WTC11 (cell line): ENCODE measurements at regions not wholly inside any gene's neighbourhood (a gene's known extent, or its start where the extent isn't known, plus 50 kb on each side); places are given as distances from the start of the nearest gene placed in this dataset.

Experiments used
- ATAC-seq: fragments of 200-7000 bp; cut with Tn5 transposase; 2 replicates; pipeline ENCODE4 v1.10.0; 2021; ENCODE audit warnings: mild to moderate bottlenecking, moderate library complexity
- CTCF ChIA-PET: fragments of 300-600 bp; sonication (Branson Sonifier 250); formaldehyde crosslinking; loops from one replicate; lab custom pipeline; 2021; ENCODE audit warnings: antibody characterized with exemption; lab: Charles Lee
- POLR2A ChIA-PET: fragments of 350-600 bp; sonication (Branson Sonifier 250); formaldehyde crosslinking; loops from one replicate; lab custom pipeline; 2021; ENCODE audit warnings: antibody characterized with exemption; lab: Charles Lee
- DNase-seq: peaks from one replicate; pipeline ENCODE4 v3.0.0; 2021; ENCODE audit warnings: low spot score
- H3K27ac Mint-ChIP-seq: 2 replicates; pipeline ENCODE4 v1.8.0; 2021; ENCODE audit warnings: mixed read lengths
- H3K27me3 Mint-ChIP-seq: 2 replicates; pipeline ENCODE4 v1.8.0; 2021; ENCODE audit warnings: low read depth, mild to moderate bottlenecking, moderate library complexity, mixed read lengths
- H3K36me3 Mint-ChIP-seq: 2 replicates; pipeline ENCODE4 v1.8.0; 2021; ENCODE audit warnings: mixed read lengths
- H3K4me1 Mint-ChIP-seq: 2 replicates; pipeline ENCODE4 v1.8.0; 2022; ENCODE audit warnings: mixed read lengths
- H3K4me3 Mint-ChIP-seq: 2 replicates; pipeline ENCODE4 v1.8.0; 2021; ENCODE audit warnings: mild to moderate bottlenecking, moderate library complexity, mixed read lengths
- H3K9me3 Mint-ChIP-seq: 2 replicates; pipeline ENCODE4 v1.8.0; 2021; ENCODE audit warnings: mixed read lengths
- CBFB ChIP-seq: sonication (generic); formaldehyde crosslinking; IDR thresholded peaks from 2 replicates; pipeline ENCODE4 v1.8.1; 2022; ENCODE audit warnings: mild to moderate bottlenecking, low read depth, missing genetic modification reagents
- CDX4 ChIP-seq: fragments of 250-450 bp; sonication (Bioruptor Pico); IDR thresholded peaks from 2 replicates; pipeline ENCODE4 v1.9.0; 2021; ENCODE audit warnings: moderate library complexity, mild to moderate bottlenecking, inconsistent platforms, borderline replicate concordance
- CREM ChIP-seq: sonication (generic); formaldehyde crosslinking; IDR thresholded peaks from 2 replicates; pipeline ENCODE4 v1.8.1; 2022; ENCODE audit warnings: mild to moderate bottlenecking, missing genetic modification reagents, moderate library complexity
- EMX1 ChIP-seq: fragments of 250-450 bp; sonication (Bioruptor Pico); IDR thresholded peaks from 2 replicates; pipeline ENCODE4 v1.8.0; 2021; ENCODE audit warnings: mild to moderate bottlenecking
- NFE2L1 ChIP-seq: sonication (generic); formaldehyde crosslinking; IDR thresholded peaks from 2 replicates; pipeline ENCODE4 v1.8.1; 2023; ENCODE audit warnings: missing genetic modification reagents
- NR1H2 ChIP-seq: sonication (generic); formaldehyde crosslinking; IDR thresholded peaks from 2 replicates; pipeline ENCODE4 v1.9.0; 2021; ENCODE audit warnings: mild to moderate bottlenecking, moderate library complexity, missing genetic modification reagents
- NR2C2 ChIP-seq: sonication (generic); formaldehyde crosslinking; IDR thresholded peaks from 2 replicates; pipeline ENCODE4 v1.8.0; 2022; ENCODE audit warnings: mild to moderate bottlenecking, missing genetic modification reagents
- RELA ChIP-seq: sonication (generic); formaldehyde crosslinking; IDR thresholded peaks from 2 replicates; pipeline ENCODE4 v1.8.1; 2022; ENCODE audit warnings: missing genetic modification reagents, mild to moderate bottlenecking, borderline replicate concordance
- RORB ChIP-seq: fragments of 250-450 bp; sonication (Bioruptor Pico); IDR thresholded peaks from 2 replicates; pipeline ENCODE4 v1.9.0; 2021; ENCODE audit warnings: mild to moderate bottlenecking
- SOX15 ChIP-seq: fragments of 250-450 bp; sonication (Bioruptor Pico); IDR thresholded peaks from 2 replicates; pipeline ENCODE4 v1.9.0; 2021; ENCODE audit warnings: mild to moderate bottlenecking
- SP1 ChIP-seq: sonication (generic); formaldehyde crosslinking; conservative IDR thresholded peaks from 2 replicates; pipeline ENCODE4 v1.8.1; 2022; ENCODE audit warnings: missing genetic modification reagents
- TEAD4 ChIP-seq: sonication (generic); formaldehyde crosslinking; IDR thresholded peaks from 2 replicates; pipeline ENCODE4 v1.8.0; 2022; ENCODE audit warnings: mild to moderate bottlenecking, missing genetic modification reagents
- TP53 ChIP-seq: sonication (generic); formaldehyde crosslinking; IDR thresholded peaks from 2 replicates; pipeline ENCODE4 v1.8.1; 2023; ENCODE audit warnings: mild to moderate bottlenecking, missing genetic modification reagents
- ZMAT4 ChIP-seq: fragments of 250-450 bp; sonication (Bioruptor Pico); IDR thresholded peaks from 2 replicates; pipeline ENCODE4 v1.9.0; 2021; ENCODE audit warnings: mild to moderate bottlenecking
- ZNF121 ChIP-seq: sonication (generic); formaldehyde crosslinking; IDR thresholded peaks from 2 replicates; pipeline ENCODE4 v1.8.0; 2023; ENCODE audit warnings: missing genetic modification reagents
- ZNF219 ChIP-seq: sonication (generic); formaldehyde crosslinking; IDR thresholded peaks from 2 replicates; pipeline ENCODE4 v1.8.0; 2023; ENCODE audit warnings: missing genetic modification reagents, mild to moderate bottlenecking, borderline replicate concordance
- ZNF263 ChIP-seq: sonication (generic); formaldehyde crosslinking; IDR thresholded peaks from 2 replicates; pipeline ENCODE4 v1.8.1; 2022; ENCODE audit warnings: low read depth, mild to moderate bottlenecking, moderate library complexity, missing genetic modification reagents
- ZNF281 ChIP-seq: sonication (generic); formaldehyde crosslinking; IDR thresholded peaks from 2 replicates; pipeline ENCODE4 v1.8.0; 2023; ENCODE audit warnings: mild to moderate bottlenecking, missing genetic modification reagents
- ZNF317 ChIP-seq: sonication (generic); formaldehyde crosslinking; IDR thresholded peaks from 2 replicates; pipeline ENCODE4 v1.8.1; 2023; ENCODE audit warnings: low read depth, mild to moderate bottlenecking, moderate library complexity, missing genetic modification reagents, borderline replicate concordance
- ZNF416 ChIP-seq: fragments of 250-450 bp; sonication (Bioruptor Pico); IDR thresholded peaks from 2 replicates; pipeline ENCODE4 v1.9.0; 2021; ENCODE audit warnings: mild to moderate bottlenecking, inconsistent platforms
- ZNF423 ChIP-seq: fragments of 250-450 bp; sonication (Bioruptor Pico); IDR thresholded peaks from 2 replicates; pipeline ENCODE4 v2.1.2; 2022; ENCODE audit warnings: mild to moderate bottlenecking, moderate library complexity
- ZNF671 ChIP-seq: fragments of 250-450 bp; sonication (Bioruptor Pico); IDR thresholded peaks from 2 replicates; pipeline ENCODE4 v1.8.0; 2021; ENCODE audit warnings: mild to moderate bottlenecking
- TF ChIP-seq, protein P1 (sequence below): fragments of 250-450 bp; sonication (Bioruptor Pico); IDR thresholded peaks from 2 replicates; pipeline ENCODE4 v1.9.0; 2021; ENCODE audit warnings: mild to moderate bottlenecking
- TF ChIP-seq, protein P2 (sequence below): fragments of 250-450 bp; sonication (Bioruptor Pico); IDR thresholded peaks from 2 replicates; pipeline ENCODE4 v1.8.0; 2021; ENCODE audit warnings: mild to moderate bottlenecking
- TF ChIP-seq, protein P3 (sequence below): sonication (generic); formaldehyde crosslinking; conservative IDR thresholded peaks from 2 replicates; pipeline ENCODE4 v1.8.1; 2023; ENCODE audit warnings: mild to moderate bottlenecking, low read depth, missing genetic modification reagents, moderate library complexity
- TF ChIP-seq, protein P4 (sequence below): sonication (generic); formaldehyde crosslinking; IDR thresholded peaks from 2 replicates; pipeline ENCODE4 v1.8.1; 2022; ENCODE audit warnings: mild to moderate bottlenecking, missing genetic modification reagents, moderate library complexity, borderline replicate concordance

DNA sequence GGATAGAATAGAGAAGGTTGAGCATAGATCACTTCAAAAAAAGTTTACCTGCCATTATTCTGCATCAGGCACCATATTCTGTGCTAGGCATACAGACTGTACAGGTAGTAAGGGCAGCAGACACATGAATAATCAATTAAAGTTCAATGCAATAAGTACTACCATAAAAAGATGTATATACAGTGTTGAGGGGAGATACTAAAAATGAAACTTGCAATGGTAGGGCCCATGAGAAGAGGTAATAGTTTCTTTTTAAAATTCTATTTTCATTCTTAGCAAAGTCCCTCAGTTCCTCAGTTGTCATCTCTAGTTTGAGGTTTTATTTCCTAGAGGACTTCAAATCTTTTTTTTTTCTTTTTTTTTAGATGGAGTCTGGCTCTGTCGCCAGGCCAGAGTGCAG is 819.9 kb downstream of the FAM181B start:
- no peak for ATAC-seq
- POLR2A ChIA-PET: no interaction called here
- no peaks in the 10 kb centered on the region for H3K36me3 Mint-ChIP-seq

GRCh38 chr11:81907996-81908395 is 825.7 kb downstream of the FAM181B start:
- H3K4me1 Mint-ChIP-seq: no peaks in the 10 kb centered on the region
- no peaks in the 10 kb centered on the region for H3K27me3 Mint-ChIP-seq
- H3K27ac Mint-ChIP-seq: no peak overlapping the region
- ATAC-seq: no peak
- ChIA-PET CTCF (no interaction called here), POLR2A (no interaction called here)
- DNase-seq: no peak
- H3K4me3 Mint-ChIP-seq: no peak overlapping the region
- no peaks in the 10 kb centered on the region for H3K36me3 Mint-ChIP-seq
- no peaks in the 10 kb centered on the region for H3K9me3 Mint-ChIP-seq
- TF ChIP-seq, protein P1, sequence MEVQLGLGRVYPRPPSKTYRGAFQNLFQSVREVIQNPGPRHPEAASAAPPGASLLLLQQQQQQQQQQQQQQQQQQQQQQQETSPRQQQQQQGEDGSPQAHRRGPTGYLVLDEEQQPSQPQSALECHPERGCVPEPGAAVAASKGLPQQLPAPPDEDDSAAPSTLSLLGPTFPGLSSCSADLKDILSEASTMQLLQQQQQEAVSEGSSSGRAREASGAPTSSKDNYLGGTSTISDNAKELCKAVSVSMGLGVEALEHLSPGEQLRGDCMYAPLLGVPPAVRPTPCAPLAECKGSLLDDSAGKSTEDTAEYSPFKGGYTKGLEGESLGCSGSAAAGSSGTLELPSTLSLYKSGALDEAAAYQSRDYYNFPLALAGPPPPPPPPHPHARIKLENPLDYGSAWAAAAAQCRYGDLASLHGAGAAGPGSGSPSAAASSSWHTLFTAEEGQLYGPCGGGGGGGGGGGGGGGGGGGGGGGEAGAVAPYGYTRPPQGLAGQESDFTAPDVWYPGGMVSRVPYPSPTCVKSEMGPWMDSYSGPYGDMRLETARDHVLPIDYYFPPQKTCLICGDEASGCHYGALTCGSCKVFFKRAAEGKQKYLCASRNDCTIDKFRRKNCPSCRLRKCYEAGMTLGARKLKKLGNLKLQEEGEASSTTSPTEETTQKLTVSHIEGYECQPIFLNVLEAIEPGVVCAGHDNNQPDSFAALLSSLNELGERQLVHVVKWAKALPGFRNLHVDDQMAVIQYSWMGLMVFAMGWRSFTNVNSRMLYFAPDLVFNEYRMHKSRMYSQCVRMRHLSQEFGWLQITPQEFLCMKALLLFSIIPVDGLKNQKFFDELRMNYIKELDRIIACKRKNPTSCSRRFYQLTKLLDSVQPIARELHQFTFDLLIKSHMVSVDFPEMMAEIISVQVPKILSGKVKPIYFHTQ (CRISPR knock-in tag): no peak
- TF ChIP-seq ZNF281 (CRISPR knock-in tag): no peak
- TF ChIP-seq ZMAT4 (CRISPR knock-in tag): no peak
- TF ChIP-seq SOX15 (CRISPR knock-in tag): no peak
- TF ChIP-seq ZNF263 (CRISPR knock-in tag): no peak
- TF ChIP-seq ZNF423 (CRISPR knock-in tag): no peak
- TF ChIP-seq, protein P2, sequence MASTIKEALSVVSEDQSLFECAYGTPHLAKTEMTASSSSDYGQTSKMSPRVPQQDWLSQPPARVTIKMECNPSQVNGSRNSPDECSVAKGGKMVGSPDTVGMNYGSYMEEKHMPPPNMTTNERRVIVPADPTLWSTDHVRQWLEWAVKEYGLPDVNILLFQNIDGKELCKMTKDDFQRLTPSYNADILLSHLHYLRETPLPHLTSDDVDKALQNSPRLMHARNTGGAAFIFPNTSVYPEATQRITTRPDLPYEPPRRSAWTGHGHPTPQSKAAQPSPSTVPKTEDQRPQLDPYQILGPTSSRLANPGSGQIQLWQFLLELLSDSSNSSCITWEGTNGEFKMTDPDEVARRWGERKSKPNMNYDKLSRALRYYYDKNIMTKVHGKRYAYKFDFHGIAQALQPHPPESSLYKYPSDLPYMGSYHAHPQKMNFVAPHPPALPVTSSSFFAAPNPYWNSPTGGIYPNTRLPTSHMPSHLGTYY (CRISPR knock-in tag): no peak
- no peak for TF ChIP-seq ZNF671 (CRISPR knock-in tag)
- TF ChIP-seq TEAD4: no peak
- TF ChIP-seq CDX4 (CRISPR knock-in tag): no peak
- TF ChIP-seq ZNF219 (CRISPR knock-in tag): no peak
- no peak for TF ChIP-seq TP53 (CRISPR knock-in tag)

More for the DNA sequence above, 819.9 kb downstream of the FAM181B start:
- CTCF ChIA-PET: no interaction called here
- H3K27me3 Mint-ChIP-seq: no peaks in the 10 kb centered on the region
- no peaks in the 10 kb centered on the region for H3K4me1 Mint-ChIP-seq
- no peak overlapping the region for H3K4me3 Mint-ChIP-seq
- DNase-seq: no peak
- H3K9me3 Mint-ChIP-seq: peaks cover 7% of the 10 kb centered on the region
- no peak for TF ChIP-seq ZNF317 (CRISPR knock-in tag)
- no peak for TF ChIP-seq SP1
- TF ChIP-seq, protein P3, sequence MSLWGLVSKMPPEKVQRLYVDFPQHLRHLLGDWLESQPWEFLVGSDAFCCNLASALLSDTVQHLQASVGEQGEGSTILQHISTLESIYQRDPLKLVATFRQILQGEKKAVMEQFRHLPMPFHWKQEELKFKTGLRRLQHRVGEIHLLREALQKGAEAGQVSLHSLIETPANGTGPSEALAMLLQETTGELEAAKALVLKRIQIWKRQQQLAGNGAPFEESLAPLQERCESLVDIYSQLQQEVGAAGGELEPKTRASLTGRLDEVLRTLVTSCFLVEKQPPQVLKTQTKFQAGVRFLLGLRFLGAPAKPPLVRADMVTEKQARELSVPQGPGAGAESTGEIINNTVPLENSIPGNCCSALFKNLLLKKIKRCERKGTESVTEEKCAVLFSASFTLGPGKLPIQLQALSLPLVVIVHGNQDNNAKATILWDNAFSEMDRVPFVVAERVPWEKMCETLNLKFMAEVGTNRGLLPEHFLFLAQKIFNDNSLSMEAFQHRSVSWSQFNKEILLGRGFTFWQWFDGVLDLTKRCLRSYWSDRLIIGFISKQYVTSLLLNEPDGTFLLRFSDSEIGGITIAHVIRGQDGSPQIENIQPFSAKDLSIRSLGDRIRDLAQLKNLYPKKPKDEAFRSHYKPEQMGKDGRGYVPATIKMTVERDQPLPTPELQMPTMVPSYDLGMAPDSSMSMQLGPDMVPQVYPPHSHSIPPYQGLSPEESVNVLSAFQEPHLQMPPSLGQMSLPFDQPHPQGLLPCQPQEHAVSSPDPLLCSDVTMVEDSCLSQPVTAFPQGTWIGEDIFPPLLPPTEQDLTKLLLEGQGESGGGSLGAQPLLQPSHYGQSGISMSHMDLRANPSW (CRISPR knock-in tag): no peak
- TF ChIP-seq EMX1 (CRISPR knock-in tag): no peak
- no peak for TF ChIP-seq ZNF121 (CRISPR knock-in tag)
- no peak for TF ChIP-seq RELA (CRISPR knock-in tag)
- TF ChIP-seq CDX4 (CRISPR knock-in tag): no peak
- TF ChIP-seq, protein P4, sequence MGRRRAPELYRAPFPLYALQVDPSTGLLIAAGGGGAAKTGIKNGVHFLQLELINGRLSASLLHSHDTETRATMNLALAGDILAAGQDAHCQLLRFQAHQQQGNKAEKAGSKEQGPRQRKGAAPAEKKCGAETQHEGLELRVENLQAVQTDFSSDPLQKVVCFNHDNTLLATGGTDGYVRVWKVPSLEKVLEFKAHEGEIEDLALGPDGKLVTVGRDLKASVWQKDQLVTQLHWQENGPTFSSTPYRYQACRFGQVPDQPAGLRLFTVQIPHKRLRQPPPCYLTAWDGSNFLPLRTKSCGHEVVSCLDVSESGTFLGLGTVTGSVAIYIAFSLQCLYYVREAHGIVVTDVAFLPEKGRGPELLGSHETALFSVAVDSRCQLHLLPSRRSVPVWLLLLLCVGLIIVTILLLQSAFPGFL (CRISPR knock-in tag): no peak
- no peak for TF ChIP-seq NFE2L1 (CRISPR knock-in tag)
- TF ChIP-seq TP53 (CRISPR knock-in tag): no peak
- TF ChIP-seq NR1H2: no peak
- TF ChIP-seq RORB (CRISPR knock-in tag): no peak
- TF ChIP-seq CREM (CRISPR knock-in tag): no peak
- no peak for TF ChIP-seq CBFB
- TF ChIP-seq NR2C2: no peak
- TF ChIP-seq ZNF416 (CRISPR knock-in tag): no peak
- TF ChIP-seq, all 79 proteins: peak for 0
- no peak overlapping the region for H3K27ac Mint-ChIP-seq
